GM18507 (cell line): ENCODE measurements at regions not wholly inside any gene's neighbourhood (a gene's known extent, or its start where the extent isn't known, plus 50 kb on each side); places are given as distances from the start of the nearest gene placed in this dataset.
A peak's percentile ranks its signal among the peaks of the same experiment; 100 is the strongest.

ENCODE experiments used
- DNase-seq: peaks from one replicate; pipeline ENCODE4 v3.0.0; 2011; ENCODE audit warnings: low read depth; ENCODE audit not compliant: insufficient read length; ENCODE audit errors: extremely low spot score
- FAIRE-seq: peaks from 2 replicates; lab custom pipeline; 2011; peaks lifted over from hg19 to GRCh38; lab: Jason Lieb, UNC

- FAIRE-seq (no peak), DNase-seq (no peak)
These were observed 523.2 kb upstream of the GOLIM4 start for GRCh38 chr3:168618827-168619470.

- FAIRE-seq: no peak
These were observed 521.9 kb upstream of the GOLIM4 start for GRCh38 chr3:168617658-168618057.

GRCh38 chr3:168616915-168617314 lies 521.2 kb upstream of the GOLIM4 start:
- DNase-seq (no peak), FAIRE-seq (no peak)

More at GRCh38 chr3:168617658-168618057, 521.9 kb upstream of the GOLIM4 start:
- no peak for DNase-seq

- DNase-seq: no peak
- no peak for FAIRE-seq
These were observed 519.8 kb upstream of the GOLIM4 start for GRCh38 chr3:168615493-168616020.

- FAIRE-seq (no peak), DNase-seq (no peak)
These were observed 517.4 kb upstream of the GOLIM4 start for GRCh38 chr3:168613151-168613550.

- FAIRE-seq: no peak
- no peak for DNase-seq
These were observed 516.9 kb upstream of the GOLIM4 start for GRCh38 chr3:168612671-168613070.

- DNase-seq (no peak), FAIRE-seq (no peak)
These were observed 516.1 kb upstream of the GOLIM4 start for GRCh38 chr3:168611826-168612225.

GRCh38 chr3:168608926-168609325 lies 513.2 kb upstream of the GOLIM4 start:
- DNase-seq (no peak), FAIRE-seq (no peak)

GRCh38 chr3:168604767-168605166 lies 509.0 kb upstream of the GOLIM4 start:
- no peak for FAIRE-seq
- DNase-seq: no peak

GRCh38 chr3:168598250-168598649 lies 502.5 kb upstream of the GOLIM4 start:
- no peak for DNase-seq
- no peak for FAIRE-seq

GRCh38 chr3:168596175-168596823 lies 500.6 kb upstream of the GOLIM4 start:
- FAIRE-seq (no peak), DNase-seq (no peak)

- no peak for FAIRE-seq
- no peak for DNase-seq
These were observed 495.9 kb upstream of the GOLIM4 start for GRCh38 chr3:168591587-168591986.

- FAIRE-seq (no peak), DNase-seq (no peak)
These were observed 493.7 kb upstream of the GOLIM4 start for GRCh38 chr3:168589376-168589775.

- DNase-seq (no peak), FAIRE-seq (no peak)
These were observed 489.8 kb upstream of the GOLIM4 start for GRCh38 chr3:168585544-168585943.

- no peak for FAIRE-seq
- DNase-seq: no peak
These were observed 488.3 kb upstream of the GOLIM4 start for GRCh38 chr3:168583977-168584376.

- DNase-seq (no peak), FAIRE-seq (no peak)
These were observed 486.8 kb upstream of the GOLIM4 start for GRCh38 chr3:168582503-168582902.

- no peak for DNase-seq
- FAIRE-seq: no peak
These were observed 486.1 kb upstream of the GOLIM4 start for GRCh38 chr3:168581771-168582225.

GRCh38 chr3:168579010-168579409 lies 483.3 kb upstream of the GOLIM4 start:
- FAIRE-seq (no peak), DNase-seq (no peak)

- DNase-seq (no peak), FAIRE-seq (no peak)
These were observed 480.0 kb upstream of the GOLIM4 start for GRCh38 chr3:168575750-168576149.

GRCh38 chr3:168574455-168575158 lies 478.9 kb upstream of the GOLIM4 start:
- DNase-seq (no peak), FAIRE-seq (peak; percentile 73)
